Spleen (tissue), 7 donors: ENCODE measurements at regions not wholly inside any gene's neighbourhood (a gene's known extent, or its start where the extent isn't known, plus 50 kb on each side); places are given as distances from the start of the nearest gene placed in this dataset.

Experiments used
- POLR2A ChIP-seq, 3 donors: fragments of 450-650 bp; IDR thresholded peaks; one replicate each; pipeline ENCODE4 v1.5.1; 2017; ENCODE audit warnings: antibody characterized with exemption in 3 of 3, mild to moderate bottlenecking in 1 of 3
- TF ChIP-seq, protein P1 (sequence below), 11 experiments: fragments of 200-600 bp in 7 of 11; fragments of 450-650 bp in 4 of 11; sonication (generic) in 4 of 11; IDR thresholded peaks in 8 of 11; conservative IDR thresholded peaks in 3 of 11; 1 replicate in 7 of 11; 2 replicates in 4 of 11; pipeline versions ENCODE4 v1.4.0 to v1.8.0; 2016 to 2021; ENCODE audit warnings: antibody characterized with exemption in 11 of 11, inconsistent platforms in 4 of 11, mild to moderate bottlenecking in 1 of 11
- donor health status: DM: no; HTN: no; CAD: no; lungs with moderate emphysema.
- donor health status: DM: no; HTN: no; CAD: no.
- donor health status: DM: no; HTN: no; CAD: no.

DNA sequence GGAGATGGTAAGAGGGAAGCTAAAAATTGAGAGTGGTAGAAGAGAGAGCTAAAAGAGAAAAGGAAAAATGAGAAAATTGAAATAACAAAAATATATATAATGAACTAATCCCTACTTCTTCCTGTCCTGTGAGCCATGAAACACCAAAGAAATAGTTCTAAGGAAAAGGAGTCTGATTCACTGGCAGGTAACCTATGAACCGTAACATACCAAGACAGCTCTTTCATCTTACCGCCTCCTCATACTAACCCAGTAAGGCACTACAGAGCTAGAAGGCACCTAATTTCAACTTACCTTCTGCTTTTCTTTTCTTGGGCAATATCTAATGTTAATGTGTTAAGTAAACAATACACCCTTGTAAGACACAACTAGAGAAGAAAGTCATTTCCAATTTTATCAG lies 297.7 kb upstream of the DIAPH2 start:
- TF ChIP-seq, protein P1, sequence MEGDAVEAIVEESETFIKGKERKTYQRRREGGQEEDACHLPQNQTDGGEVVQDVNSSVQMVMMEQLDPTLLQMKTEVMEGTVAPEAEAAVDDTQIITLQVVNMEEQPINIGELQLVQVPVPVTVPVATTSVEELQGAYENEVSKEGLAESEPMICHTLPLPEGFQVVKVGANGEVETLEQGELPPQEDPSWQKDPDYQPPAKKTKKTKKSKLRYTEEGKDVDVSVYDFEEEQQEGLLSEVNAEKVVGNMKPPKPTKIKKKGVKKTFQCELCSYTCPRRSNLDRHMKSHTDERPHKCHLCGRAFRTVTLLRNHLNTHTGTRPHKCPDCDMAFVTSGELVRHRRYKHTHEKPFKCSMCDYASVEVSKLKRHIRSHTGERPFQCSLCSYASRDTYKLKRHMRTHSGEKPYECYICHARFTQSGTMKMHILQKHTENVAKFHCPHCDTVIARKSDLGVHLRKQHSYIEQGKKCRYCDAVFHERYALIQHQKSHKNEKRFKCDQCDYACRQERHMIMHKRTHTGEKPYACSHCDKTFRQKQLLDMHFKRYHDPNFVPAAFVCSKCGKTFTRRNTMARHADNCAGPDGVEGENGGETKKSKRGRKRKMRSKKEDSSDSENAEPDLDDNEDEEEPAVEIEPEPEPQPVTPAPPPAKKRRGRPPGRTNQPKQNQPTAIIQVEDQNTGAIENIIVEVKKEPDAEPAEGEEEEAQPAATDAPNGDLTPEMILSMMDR (IDR thresholded peaks at IDR 0.05 in 8 of 11, conservative IDR thresholded peaks at IDR 0.05 in 3 of 11), result no peak
- TF ChIP-seq POLR2A (IDR thresholded peaks at IDR 0.05), result no peak
